ENCODE measurements at regions not wholly inside any gene's neighbourhood (a gene's known extent, or its start where the extent isn't known, plus 50 kb on each side); places are given as distances from the start of the nearest gene placed in this dataset.

DNA sequence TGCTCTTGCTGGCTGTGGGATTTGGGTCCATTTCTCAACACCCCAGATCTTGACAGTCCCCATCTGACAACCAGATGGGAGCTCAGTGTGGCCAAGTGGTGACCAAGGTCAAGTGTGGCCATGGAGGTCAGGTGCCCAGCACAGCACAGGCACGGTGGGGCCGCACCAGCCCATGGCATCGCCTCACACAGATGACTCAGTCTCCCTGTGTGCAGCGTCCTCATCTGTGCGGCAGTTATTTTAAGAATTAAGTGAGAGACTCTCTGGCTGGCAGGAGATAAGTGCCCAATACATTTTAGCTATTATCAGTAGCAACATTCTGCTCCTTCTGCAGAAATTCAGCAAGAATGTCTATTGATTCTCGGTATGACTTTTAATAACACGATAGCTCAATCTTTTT lies 167.2 kb downstream of the DDX1 start:
- TF ChIP-seq, protein P1, sequence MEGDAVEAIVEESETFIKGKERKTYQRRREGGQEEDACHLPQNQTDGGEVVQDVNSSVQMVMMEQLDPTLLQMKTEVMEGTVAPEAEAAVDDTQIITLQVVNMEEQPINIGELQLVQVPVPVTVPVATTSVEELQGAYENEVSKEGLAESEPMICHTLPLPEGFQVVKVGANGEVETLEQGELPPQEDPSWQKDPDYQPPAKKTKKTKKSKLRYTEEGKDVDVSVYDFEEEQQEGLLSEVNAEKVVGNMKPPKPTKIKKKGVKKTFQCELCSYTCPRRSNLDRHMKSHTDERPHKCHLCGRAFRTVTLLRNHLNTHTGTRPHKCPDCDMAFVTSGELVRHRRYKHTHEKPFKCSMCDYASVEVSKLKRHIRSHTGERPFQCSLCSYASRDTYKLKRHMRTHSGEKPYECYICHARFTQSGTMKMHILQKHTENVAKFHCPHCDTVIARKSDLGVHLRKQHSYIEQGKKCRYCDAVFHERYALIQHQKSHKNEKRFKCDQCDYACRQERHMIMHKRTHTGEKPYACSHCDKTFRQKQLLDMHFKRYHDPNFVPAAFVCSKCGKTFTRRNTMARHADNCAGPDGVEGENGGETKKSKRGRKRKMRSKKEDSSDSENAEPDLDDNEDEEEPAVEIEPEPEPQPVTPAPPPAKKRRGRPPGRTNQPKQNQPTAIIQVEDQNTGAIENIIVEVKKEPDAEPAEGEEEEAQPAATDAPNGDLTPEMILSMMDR (IDR thresholded peaks at IDR 0.05): no peak
- TF ChIP-seq, protein P2, sequence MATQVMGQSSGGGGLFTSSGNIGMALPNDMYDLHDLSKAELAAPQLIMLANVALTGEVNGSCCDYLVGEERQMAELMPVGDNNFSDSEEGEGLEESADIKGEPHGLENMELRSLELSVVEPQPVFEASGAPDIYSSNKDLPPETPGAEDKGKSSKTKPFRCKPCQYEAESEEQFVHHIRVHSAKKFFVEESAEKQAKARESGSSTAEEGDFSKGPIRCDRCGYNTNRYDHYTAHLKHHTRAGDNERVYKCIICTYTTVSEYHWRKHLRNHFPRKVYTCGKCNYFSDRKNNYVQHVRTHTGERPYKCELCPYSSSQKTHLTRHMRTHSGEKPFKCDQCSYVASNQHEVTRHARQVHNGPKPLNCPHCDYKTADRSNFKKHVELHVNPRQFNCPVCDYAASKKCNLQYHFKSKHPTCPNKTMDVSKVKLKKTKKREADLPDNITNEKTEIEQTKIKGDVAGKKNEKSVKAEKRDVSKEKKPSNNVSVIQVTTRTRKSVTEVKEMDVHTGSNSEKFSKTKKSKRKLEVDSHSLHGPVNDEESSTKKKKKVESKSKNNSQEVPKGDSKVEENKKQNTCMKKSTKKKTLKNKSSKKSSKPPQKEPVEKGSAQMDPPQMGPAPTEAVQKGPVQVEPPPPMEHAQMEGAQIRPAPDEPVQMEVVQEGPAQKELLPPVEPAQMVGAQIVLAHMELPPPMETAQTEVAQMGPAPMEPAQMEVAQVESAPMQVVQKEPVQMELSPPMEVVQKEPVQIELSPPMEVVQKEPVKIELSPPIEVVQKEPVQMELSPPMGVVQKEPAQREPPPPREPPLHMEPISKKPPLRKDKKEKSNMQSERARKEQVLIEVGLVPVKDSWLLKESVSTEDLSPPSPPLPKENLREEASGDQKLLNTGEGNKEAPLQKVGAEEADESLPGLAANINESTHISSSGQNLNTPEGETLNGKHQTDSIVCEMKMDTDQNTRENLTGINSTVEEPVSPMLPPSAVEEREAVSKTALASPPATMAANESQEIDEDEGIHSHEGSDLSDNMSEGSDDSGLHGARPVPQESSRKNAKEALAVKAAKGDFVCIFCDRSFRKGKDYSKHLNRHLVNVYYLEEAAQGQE (IDR thresholded peaks at IDR 0.05): no peak
- TF ChIP-seq KDM5A (IDR thresholded peaks at IDR 0.05): no peak
- TF ChIP-seq CHD2 (IDR thresholded peaks at IDR 0.05; ENCODE audit: low read length, partially characterized antibody): no peak
- TF ChIP-seq KDM1A (IDR thresholded peaks at IDR 0.05; ENCODE audit: low read depth): no peak

All from A549 (cell line).